ENCODE measurements at regions not wholly inside any gene's neighbourhood (a gene's known extent, or its start where the extent isn't known, plus 50 kb on each side); places are given as distances from the start of the nearest gene placed in this dataset.
A peak's percentile ranks its signal among the peaks of the same experiment; 100 is the strongest.

GRCh38 chr12:24759155-24759554, 189.7 kb downstream of the BCAT1 start (continued):
- TF ChIP-seq E2F8 (IDR thresholded peaks at IDR 0.05; ENCODE audit: low read depth, partially characterized antibody) (no peak), ZFX (CRISPR knock-in tag; IDR thresholded peaks at IDR 0.05) (no peak), HOMEZ (CRISPR knock-in tag; IDR thresholded peaks at IDR 0.05) (no peak), HOXB6 (CRISPR knock-in tag; IDR thresholded peaks at IDR 0.05; ENCODE audit: borderline replicate concordance) (no peak), CBFA2T3 (IDR thresholded peaks at IDR 0.05) (peak; percentile 75), MTA3 (IDR thresholded peaks at IDR 0.05; ENCODE audit: borderline replicate concordance) (peak; percentile 20; the same call in 1 of the 2 replicates), THAP12 (CRISPR knock-in tag; IDR thresholded peaks at IDR 0.05) (no peak), NFIX (CRISPR knock-in tag; IDR thresholded peaks at IDR 0.05; ENCODE audit: low read depth) (no peak), ZNF277 (CRISPR knock-in tag; IDR thresholded peaks at IDR 0.05; ENCODE audit: borderline replicate concordance) (no peak), AFF1 (IDR thresholded peaks at IDR 0.05; ENCODE audit: low read depth in 1 of 2, partially characterized antibody in 2 of 2) (no peak), NR3C1 (CRISPR knock-in tag; IDR thresholded peaks at IDR 0.05) (no peak), CBX2 (IDR thresholded peaks at IDR 0.05; ENCODE audit: insufficient read depth, low read length, poor library complexity, severe bottlenecking) (no peak), MCM7 (IDR thresholded peaks at IDR 0.05) (no peak), COPS2 (conservative IDR thresholded peaks at IDR 0.05) (no peak), JUND (IDR thresholded peaks at IDR 0.05; ENCODE audit: borderline replicate concordance, low read depth, low read length) (peak; percentile 93), JUND (tag; IDR thresholded peaks at IDR 0.05; ENCODE audit: borderline replicate concordance, low read depth, low read length) (peak; percentile 89; the same call in 1 of the 3 replicates), NCOA1 (IDR thresholded peaks at IDR 0.05; ENCODE audit: low read depth) (0 out of 2 replicates have a peak, but pooled peaks have one; percentile 52)
